NCI-H146 treated with DMSO at 0.1 percent for 48 hours (cell line): ENCODE measurements at regions not wholly inside any gene's neighbourhood (a gene's known extent, or its start where the extent isn't known, plus 50 kb on each side); places are given as distances from the start of the nearest gene placed in this dataset.
A peak's percentile ranks its signal among the peaks of the same experiment; 100 is the strongest.

Experiments
- DNase-seq: peaks from one replicate; lab custom pipeline; 2025; ENCODE audit not compliant: unreplicated experiment; lab: John Stamatoyannopoulos, UW

DNA sequence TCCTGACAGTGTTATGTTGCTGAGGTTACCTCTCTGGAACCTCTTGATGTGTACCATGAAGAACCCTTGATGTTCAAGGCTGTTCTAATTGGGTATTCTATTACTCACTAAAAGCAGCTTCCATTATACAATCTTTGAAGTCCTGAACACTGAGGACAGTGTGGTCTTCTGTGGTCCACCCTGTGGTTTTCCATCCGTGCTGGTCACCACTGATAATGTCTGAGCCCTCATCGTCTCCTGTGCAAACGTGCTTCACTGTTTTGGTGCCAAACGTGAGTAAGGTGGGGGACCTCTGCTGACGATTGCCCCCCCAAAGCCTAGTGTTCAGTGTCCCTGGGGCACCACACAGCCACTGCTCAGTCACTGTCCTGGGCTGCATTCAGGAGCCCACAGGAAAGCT lies 259.7 kb upstream of the ANKRD55 start:
- DNase-seq = no peak

DNA sequence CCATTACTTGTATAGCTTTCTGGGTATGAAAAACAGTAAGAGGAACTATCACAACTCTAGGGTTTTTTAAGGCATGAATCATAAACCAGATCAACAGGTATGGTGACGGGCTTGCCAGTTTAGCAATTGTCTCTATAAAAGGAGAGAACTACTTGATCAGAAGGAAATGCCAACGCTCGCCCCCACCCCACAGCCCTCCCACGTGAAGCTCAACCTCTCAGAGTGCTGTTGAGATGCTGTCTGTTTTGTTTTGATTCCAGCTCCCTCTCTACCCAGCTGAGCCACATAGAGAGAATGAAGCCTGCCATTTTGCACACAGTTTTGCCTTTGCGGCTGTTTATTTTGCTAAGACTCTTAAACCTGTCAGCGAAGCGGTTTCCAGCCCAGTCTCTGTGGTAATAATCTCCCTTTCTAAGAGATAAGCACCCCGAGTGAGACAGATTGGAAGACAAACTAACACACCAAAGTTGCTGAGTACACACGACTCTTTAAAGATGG lies 257.9 kb upstream of the ANKRD55 start:
- DNase-seq = no peak

DNA sequence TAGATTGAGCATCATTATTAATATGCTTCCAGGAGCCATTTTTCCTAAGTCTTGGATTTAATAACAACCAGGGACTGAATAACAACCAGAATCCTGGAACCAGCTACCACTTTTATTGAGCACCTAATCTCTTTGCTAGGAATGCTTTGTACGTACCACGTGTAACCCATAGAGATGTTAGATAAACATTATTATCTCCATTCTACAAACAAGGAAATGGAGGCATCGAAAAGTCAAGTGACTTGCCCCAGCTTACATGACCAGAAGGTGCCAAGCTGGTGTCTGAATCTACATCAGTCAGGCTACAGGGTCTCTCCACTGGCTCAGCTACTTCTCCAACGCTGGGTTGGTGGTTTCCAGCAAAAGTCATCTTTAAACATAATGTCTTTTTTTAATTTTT lies 256.1 kb upstream of the ANKRD55 start:
- no peak for DNase-seq

DNA sequence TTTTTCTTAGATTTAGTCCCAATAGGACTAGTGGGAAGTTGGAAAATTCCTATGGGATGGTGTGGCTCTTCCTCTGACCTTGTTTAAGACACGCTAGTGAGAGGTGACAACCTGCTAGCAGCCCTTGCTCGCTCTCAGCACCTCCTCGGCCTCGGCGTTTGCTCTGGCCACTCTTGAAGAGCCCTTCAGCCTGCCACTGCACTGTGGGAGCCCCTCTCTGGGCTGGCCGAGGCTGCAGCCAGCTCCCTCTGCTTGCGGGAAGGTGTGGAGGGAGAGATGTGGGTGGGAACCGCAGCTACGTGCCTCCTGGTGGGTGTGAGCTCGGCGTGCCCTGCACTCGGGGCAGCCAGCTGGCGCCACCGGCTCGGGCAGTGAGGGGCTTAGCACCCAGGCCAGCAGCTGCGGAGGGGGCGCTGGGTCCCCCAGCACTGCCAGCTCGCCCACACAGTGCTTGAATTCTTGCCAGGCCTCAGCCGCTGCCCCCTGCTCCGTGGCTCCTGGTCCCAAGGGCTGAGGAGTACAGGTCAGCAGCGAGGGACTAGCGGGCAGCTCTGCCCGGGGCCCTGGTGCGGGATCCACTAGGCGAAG lies 254.5 kb upstream of the ANKRD55 start:
- no peak for DNase-seq

DNA sequence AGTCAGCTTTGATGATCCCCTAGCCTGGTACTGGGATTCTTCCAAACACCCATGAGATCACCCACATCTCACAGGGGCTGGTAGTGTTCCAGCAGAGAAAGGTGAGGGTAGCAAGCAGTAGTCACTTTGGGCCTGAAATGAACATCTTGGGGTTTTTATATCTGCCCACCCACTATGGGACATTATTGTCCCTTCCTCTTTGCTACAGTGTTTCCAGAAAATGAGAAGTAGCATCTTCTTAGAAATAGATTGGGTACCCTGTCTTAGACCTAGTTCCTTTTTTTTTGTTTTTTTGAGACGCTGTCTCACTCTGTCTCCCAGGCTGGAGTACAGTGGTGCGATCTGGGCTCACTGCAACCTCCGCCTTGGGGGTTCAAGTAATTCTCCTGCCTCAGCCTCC lies 249.2 kb upstream of the ANKRD55 start:
- no peak for DNase-seq

DNA sequence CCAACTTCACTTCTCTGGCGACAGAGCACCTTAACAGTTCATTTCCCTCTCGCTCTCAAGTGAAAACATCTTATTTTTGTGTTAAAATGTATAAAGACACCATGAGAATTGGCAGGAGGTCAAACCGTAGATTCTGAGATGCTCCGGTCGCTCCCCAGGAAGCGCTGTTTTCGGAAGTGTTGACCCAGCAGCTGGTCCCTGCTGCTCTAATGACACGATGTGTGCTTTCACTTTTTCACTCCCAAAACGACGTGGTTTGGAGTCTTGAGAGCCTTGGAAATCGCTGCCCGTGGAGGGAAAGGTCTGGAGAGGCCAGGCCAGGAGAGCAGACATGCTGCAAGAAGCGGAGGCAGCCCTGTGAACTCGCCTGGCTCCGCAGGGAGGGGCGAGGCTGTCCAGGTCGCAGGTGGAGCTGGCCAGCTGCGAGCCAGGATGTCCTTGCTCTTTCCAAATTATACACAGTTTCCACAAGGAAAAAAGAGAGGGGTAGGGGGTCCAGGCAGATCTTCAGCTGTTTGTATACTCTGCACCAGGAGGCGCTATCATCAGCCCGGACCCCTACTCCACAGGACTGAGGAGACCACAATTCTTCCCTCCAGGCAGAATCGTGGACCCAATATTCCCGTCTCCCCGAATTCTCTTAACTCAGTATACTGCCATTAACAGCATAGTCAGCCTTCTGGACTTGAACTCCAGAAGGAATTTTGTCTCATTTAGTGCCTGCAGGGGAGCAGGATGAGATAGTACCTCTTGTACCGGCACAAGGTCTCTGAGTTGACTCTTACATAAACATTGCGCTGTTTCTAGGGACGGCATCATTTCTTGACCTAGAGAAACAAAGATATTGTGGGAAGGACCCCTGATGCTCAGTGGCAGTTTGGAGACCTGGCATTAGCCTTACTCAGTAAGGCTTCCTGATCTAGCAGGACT lies 248.6 kb upstream of the ANKRD55 start:
- DNase-seq = peak; percentile 23

DNA sequence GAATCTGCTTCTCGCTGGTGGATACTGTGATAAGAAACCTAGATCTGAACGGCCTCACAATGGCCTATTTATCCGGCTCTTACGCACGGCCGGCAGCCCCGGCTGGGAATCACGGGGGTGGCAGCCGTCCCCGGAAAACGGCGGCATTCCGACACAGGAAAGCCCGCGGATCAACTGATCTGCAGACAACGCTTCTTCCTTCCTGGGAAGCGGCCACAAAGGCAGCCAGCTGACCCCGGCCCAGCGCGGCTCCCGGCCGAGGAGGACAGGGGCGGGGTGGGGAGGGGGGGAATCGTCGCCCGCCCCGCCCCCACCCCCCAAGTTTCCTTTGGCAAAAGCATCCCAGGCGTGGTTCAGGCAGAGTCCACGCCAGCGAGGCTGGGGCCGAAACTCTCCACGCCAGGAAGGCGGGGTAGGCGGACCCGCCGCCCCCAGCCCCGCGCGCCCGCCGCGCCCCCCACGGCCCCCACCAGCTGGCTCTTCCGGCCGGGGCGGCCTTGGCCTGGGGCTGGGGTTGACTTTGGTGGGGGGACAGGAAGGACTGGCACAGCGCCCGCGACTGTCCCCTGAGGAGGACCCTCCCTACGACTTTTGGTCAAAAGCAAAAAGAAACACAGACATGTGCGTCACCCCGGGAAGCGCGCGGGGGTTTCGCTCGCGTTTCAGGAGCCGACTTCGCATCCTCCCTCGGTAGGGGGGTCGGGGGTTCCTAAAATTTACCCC lies 247.7 kb upstream of the ANKRD55 start:
- no peak for DNase-seq

DNA sequence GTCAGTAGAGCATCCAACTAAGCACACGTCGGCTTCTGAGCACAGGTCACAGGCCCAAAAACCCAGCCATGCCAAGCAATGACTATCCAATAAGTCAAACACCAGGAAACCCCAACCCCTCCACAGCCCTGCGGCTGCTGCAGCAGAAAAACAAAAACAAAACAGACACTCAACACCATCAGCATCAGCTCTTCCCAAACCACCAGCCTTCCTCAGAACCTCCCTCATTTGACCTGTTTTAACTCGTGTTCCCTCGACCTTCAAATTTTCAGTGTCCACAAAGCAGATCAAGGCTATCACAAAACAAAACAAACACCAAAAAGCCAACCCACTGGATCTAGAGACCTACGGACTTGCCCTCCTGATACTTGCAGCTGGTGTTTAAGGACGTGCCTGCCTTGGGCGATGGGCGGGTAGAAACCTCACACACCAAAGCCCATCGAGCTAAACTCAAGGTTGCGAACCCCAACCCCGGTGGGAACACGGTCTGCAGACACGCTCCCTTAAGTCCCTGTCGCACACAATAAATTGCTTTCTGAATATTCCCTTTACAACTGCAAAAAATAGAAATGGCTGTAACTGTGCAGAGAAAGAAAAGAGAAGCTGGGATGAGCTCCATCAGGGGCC lies 247.1 kb upstream of the ANKRD55 start:
- DNase-seq = no peak

DNA sequence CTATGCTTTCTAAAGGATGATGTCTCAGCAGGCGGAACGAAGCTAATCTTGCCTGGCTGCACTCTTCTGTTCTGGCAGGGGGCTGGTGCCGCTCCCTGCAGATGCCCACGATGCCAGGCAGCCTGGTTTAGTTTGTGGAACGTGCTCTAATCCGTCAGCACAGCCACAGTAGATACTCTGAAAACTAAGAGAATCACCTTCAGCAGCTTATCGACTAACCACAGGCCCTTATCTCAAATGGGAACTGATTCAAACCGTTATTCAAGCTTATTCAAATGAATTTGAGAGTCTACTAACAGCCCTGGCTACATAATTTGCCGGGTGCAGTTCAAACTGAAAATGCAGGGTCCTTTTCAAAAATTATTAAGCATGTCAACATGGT lies 246.6 kb upstream of the ANKRD55 start:
- DNase-seq = no peak

DNA sequence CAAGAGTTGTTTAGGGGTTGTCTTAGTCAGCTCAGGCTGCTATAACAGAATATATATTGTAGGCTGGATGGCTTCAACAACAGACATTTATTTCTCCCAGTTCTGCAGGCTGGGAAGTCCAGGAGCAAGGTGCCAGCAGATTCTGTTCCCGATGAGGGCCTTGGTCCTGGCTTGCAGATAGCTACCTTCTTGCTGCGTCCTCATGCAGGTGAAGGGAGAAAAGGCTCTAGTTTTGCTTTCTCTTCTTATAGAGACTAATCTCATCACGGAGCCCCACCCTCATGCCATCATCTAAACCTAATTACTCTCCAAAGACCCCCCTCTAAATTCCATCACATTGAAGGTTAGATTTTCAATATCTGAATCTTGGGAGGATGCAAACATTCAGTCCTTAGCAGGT lies 246.0 kb upstream of the ANKRD55 start:
- no peak for DNase-seq

DNA sequence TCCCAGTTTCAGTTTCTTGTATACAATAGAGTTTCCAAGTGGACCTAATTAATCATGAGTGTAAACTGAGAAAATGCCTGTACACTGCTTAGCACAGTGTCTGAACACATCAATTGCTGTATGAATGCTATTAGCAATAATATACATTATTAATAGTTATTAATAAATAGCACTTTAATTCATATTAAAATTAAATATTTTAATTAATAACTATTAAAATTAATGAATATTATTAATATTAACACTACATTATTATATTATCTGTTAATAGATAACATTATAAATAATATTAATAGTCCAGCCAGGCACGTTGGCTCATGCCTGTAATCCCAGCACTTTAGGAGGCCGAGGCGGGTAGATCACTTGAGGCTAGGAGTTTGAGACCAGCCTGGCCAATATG lies 244.9 kb upstream of the ANKRD55 start:
- no peak for DNase-seq

DNA sequence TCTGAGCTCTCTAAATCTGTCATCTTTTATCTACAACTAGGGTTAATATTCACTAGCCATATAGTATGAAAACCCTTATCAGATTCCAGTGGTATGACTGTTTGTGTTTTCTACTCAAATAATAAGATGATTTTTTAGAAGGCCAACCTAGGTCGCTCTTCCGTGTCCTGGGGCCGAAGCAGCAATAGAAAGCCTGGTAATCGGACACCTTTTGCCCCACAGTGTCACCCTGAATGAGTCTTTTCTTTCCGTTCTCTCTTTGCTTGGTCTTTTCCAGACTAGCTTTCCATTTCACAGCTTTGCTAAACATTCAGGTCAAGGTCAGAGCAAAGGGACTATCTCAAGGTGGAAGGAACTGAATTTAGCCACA lies 243.3 kb upstream of the ANKRD55 start:
- no peak for DNase-seq

DNA sequence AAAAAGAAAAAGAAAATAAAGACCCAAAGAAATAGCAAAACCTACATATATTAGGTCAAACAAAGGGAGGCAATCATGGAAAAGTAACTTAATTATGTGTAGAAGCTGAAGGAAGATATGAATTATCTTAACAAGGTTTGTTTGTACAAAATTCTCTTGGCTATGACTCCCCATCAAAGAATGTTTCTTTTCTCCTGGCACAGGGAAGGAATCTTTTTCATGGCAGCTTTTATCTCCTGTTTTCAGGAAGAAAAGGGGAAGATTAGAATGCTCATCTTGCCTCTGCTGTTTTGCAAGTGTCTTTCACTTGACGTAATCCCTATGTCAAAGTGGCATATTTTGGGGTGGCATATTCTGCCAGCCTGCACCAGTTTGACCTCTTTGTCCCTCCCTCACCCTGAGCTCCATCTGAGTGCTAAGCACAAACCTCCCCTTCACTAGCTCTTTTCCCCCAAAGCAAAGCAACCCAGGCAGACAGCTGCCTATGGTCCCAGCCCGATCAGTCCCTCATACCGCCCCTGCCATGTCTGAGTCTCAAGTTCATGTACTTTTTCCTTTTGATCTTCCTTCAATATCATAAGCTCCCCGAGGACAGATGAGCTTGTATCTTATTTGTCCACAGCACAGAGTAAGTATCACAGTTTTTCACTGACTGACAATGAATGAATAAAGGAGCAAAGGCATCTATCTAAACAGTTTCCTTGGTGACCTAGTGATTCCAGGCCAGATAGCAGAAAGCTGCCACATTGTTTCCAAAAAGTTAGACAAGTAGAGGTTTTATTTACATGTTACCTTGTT lies 242.8 kb upstream of the ANKRD55 start:
- no peak for DNase-seq

DNA sequence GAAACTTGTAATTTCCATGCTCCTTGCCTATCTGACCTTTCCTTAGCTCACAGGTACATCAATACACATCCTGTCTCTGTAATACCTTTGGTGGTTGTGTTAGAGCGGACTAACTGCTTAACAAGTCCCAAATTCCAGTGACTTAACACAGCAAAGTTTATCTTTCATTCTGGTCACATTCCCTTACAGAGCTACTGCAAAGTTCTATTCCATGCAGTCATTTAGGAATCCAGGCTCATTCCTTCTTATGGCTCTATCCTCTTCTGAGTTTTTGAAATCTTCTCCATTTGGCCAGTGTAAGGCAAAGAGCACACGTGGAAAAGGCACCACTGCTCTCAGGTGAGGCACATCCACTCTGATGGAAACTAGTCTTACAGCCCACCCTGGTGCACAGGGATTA lies 238.6 kb upstream of the ANKRD55 start:
- DNase-seq = no peak

DNA sequence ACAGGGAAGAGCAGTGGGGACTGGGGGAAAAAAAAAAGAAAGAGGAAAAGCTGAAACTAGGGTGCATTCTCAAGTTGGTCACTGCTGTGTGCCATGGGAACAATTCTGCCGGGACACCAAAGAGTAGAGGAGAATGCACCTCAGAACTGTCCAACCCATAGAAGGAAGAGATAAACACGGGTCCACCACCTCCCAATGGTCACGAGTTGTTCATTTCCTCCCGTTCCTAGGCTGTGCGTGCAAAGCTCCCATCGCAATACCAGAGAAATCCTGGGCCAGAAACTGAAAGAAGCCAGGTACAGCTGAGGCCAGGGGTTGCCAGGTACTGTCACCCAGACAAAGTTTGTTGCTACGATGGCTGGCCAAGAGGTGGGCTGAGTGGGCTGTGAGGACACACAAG lies 236.9 kb upstream of the ANKRD55 start:
- no peak for DNase-seq

DNA sequence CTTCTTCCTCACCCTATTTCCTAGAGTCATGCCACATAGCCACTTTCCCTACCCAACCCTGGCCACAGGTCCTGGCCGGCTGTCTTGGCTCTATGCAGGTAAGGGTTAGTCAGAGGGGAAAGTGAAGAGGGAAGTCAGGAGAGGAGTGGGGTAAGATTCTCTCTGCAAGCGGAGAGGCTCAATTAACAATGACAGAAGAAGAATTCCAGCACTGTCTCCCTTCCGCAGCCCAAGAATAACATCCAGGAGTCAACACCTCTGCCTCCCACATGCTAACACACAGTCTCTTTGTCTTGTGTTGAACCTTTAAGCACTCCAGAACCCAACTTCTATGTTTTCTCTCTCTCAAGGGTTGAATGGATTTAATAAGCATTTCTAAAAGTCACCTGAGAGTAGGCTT lies 235.1 kb upstream of the ANKRD55 start:
- no peak for DNase-seq

DNA sequence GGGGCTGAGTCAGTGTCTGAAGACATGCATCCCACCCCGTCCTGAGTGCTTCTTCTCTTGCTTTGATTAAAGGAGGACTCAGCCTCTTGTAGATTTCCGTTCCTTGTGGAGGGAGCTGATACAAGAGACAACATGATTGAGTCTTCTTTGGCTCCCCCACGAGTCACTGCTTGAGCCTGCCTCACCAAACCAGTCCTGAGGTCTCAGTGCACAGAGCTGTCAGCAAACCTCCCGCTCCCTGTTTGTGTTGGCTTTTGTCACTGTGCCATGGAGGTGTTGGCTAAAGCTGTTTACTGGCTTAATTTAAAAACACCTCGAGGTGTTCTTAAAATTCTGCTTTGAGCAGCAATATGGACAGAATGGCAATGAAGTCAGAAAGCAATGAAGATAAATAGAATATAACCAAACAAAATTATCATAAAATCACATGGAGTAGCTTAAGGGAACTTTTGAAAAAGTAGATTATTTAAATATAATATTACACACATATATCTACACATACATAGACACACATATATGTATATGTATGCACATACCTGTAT lies 234.1 kb upstream of the ANKRD55 start:
- DNase-seq = no peak

DNA sequence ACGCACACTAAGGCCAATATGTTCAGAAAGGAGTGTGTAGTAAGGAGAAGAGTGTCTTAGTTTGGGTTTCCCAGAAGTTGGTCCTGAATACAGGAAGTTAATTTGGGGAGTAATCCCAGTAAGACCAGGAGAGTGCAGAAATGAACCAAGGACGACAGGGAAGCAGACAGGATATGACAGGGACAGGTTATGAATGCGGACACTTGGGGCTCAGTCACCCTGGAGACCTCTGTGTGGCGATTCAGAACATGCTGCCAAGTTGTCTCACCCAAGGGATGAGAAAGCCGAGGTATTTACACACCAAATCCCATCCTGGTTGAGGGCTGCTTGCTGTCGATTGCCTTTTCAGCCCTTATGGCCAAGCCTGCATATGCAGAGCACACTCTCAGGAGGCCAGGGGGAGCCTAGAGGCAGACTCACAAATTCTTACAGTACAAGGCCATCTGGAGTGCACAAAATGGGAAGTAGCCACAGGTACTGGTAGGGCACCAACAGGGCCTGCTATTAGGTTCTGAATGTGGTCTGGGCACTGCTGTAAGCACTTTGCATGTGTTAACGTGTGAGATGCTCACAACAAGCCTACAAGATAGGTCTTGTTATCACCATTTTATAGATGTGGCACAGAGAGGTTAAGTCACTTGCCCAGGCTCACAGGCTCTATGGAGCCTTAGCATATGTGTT lies 233.1 kb upstream of the ANKRD55 start:
- no peak for DNase-seq

DNA sequence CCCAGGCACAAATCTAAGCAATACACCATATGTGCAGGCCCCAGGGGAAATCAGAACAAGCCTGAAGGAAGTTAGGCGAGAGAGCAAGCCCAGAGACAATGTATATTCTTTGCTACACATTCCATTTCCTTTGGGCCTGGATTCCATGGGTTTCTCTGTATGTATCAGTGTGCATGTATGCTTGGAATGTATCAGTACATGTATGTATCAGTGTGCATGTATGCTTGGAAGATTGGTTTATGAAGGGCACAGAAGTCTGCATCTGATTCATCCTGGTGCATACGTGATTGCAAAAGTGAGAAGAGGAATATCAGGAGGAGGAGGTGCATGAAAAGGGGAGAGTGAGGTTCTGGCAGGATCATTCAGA lies 232.6 kb upstream of the ANKRD55 start:
- no peak for DNase-seq
